GM12878 (cell line): ENCODE measurements at regions not wholly inside any gene's neighbourhood (a gene's known extent, or its start where the extent isn't known, plus 50 kb on each side); places are given as distances from the start of the nearest gene placed in this dataset.

Experiments
- CHD1 ChIP-seq: IDR thresholded peaks from 2 replicates; pipeline ENCODE4 v1.6.1; 2012; ENCODE audit warnings: low read depth, low read length, improper control_type of control experiment
- CTCF ChIP-seq, 3 experiments: IDR thresholded peaks in 2 of 3; conservative IDR thresholded peaks in 1 of 3; 2 replicates each; pipeline ENCODE4 v1.5.1; 2011; ENCODE audit warnings: low read depth in 3 of 3, low read length in 3 of 3, mild to moderate bottlenecking in 3 of 3, control low read depth in 2 of 3, moderate library complexity in 2 of 3, inconsistent platforms in 1 of 3, mixed read lengths in 1 of 3; ENCODE audit not compliant: control insufficient read depth in 2 of 3, insufficient read depth in 1 of 3; ENCODE audit errors: extremely low read depth in 1 of 3
- E2F4 ChIP-seq: IDR thresholded peaks from 2 replicates; pipeline ENCODE4 v1.6.1; 2012; ENCODE audit warnings: low read depth, low read length, improper control_type of control experiment
- E4F1 ChIP-seq: fragments of 450-650 bp; IDR thresholded peaks from 2 replicates; pipeline ENCODE4 v1.6.1; 2018; ENCODE audit warnings: borderline replicate concordance, mild to moderate bottlenecking; ENCODE audit not compliant: partially characterized antibody
- ESRRA ChIP-seq: IDR thresholded peaks from 2 replicates; pipeline ENCODE4 v1.6.1; 2012; ENCODE audit warnings: mild to moderate bottlenecking, low read length, improper control_type of control experiment
- GABPA ChIP-seq: IDR thresholded peaks from 2 replicates; pipeline ENCODE4 v1.6.1; 2014; ENCODE audit warnings: antibody characterized with exemption, low read depth, mild to moderate bottlenecking, inconsistent platforms
- HDAC6 ChIP-seq: fragments of 200-600 bp; sonication (generic); IDR thresholded peaks from one replicate; pipeline ENCODE4 v1.8.0; 2017; ENCODE audit warnings: antibody characterized with exemption; ENCODE audit not compliant: unreplicated experiment
- MAX ChIP-seq: IDR thresholded peaks from 2 replicates; pipeline ENCODE4 v1.6.1; 2012; ENCODE audit warnings: low read depth, low read length, improper control_type of control experiment
- MXI1 ChIP-seq: fragments of 150-350 bp; IDR thresholded peaks from 2 replicates; pipeline ENCODE4 v1.6.1; 2011; ENCODE audit warnings: low read depth, mild to moderate bottlenecking, inconsistent platforms, low read length, improper control_type of control experiment
- POLR2A ChIP-seq: IDR thresholded peaks from 2 replicates; pipeline ENCODE4 v1.6.1; 2011; ENCODE audit warnings: low read depth, mild to moderate bottlenecking, low read length
- RAD21 ChIP-seq: IDR thresholded peaks from 2 replicates; pipeline ENCODE4 v1.6.1; 2011; ENCODE audit warnings: mild to moderate bottlenecking, low read depth, low read length, moderate library complexity; ENCODE audit not compliant: insufficient read depth
- RCOR1 ChIP-seq: conservative IDR thresholded peaks from 2 replicates; pipeline ENCODE4 v1.6.1; 2012; ENCODE audit warnings: low read depth, low read length, improper control_type of control experiment
- TCF7 ChIP-seq: IDR thresholded peaks from 2 replicates; pipeline ENCODE4 v1.6.1; 2014; ENCODE audit warnings: antibody characterized with exemption, borderline replicate concordance
- ZBTB40 ChIP-seq: fragments of 450-650 bp; IDR thresholded peaks from 2 replicates; pipeline ENCODE4 v1.6.1; 2016; ENCODE audit warnings: mild to moderate bottlenecking, moderate library complexity, borderline replicate concordance

- no peak for TF ChIP-seq CTCF (IDR thresholded peaks at IDR 0.05 in 2 of 3, conservative IDR thresholded peaks at IDR 0.05 in 1 of 3; ENCODE audit: control insufficient read depth in 2 of 3, extremely low read depth in 1 of 3, insufficient read depth in 1 of 3, low read depth in 3 of 3, low read length in 3 of 3)
- TF ChIP-seq CHD1: no peak
- TF ChIP-seq E2F4: no peak
- no peak for TF ChIP-seq HDAC6
- no peak for TF ChIP-seq MAX
- no peak for TF ChIP-seq RCOR1
- no peak for TF ChIP-seq POLR2A
- no peak for TF ChIP-seq MXI1
- TF ChIP-seq GABPA: no peak
- TF ChIP-seq RAD21: no peak
- no peak for TF ChIP-seq E4F1
- no peak for TF ChIP-seq ESRRA
- no peak for TF ChIP-seq TCF7
- no peak for TF ChIP-seq ZBTB40
Measured at GRCh38 chr20:22207280-22207679, 377.1 kb downstream of the FOXA2 start.
